GM12872 (cell line): ENCODE measurements at regions not wholly inside any gene's neighbourhood (a gene's known extent, or its start where the extent isn't known, plus 50 kb on each side); places are given as distances from the start of the nearest gene placed in this dataset.

Source experiments
- TF ChIP-seq, protein P1 (sequence below): IDR thresholded peaks from 3 replicates; pipeline ENCODE4 v1.5.1; 2011; ENCODE audit warnings: low read depth, mild to moderate bottlenecking, low read length, moderate library complexity; ENCODE audit not compliant: insufficient read depth

DNA sequence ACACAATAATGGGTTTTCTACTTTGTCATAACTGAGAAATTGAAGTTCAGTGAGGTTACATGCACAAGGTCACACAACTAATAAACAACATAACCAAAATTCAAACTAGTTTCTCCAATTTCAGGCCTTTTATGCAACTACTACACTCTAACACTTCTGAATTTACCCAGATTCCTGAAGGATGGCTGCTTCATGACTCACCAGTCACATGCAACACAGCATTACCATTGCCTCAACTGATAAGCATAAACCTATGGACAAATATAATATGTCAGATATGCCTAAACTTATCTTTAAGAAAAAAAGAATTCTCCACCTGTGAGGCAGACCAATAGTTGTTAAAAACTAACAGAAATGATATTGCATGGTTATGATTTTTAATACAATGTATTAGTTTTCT is 586.5 kb upstream of the SLC8A1 start:
- TF ChIP-seq, protein P1, sequence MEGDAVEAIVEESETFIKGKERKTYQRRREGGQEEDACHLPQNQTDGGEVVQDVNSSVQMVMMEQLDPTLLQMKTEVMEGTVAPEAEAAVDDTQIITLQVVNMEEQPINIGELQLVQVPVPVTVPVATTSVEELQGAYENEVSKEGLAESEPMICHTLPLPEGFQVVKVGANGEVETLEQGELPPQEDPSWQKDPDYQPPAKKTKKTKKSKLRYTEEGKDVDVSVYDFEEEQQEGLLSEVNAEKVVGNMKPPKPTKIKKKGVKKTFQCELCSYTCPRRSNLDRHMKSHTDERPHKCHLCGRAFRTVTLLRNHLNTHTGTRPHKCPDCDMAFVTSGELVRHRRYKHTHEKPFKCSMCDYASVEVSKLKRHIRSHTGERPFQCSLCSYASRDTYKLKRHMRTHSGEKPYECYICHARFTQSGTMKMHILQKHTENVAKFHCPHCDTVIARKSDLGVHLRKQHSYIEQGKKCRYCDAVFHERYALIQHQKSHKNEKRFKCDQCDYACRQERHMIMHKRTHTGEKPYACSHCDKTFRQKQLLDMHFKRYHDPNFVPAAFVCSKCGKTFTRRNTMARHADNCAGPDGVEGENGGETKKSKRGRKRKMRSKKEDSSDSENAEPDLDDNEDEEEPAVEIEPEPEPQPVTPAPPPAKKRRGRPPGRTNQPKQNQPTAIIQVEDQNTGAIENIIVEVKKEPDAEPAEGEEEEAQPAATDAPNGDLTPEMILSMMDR = no peak

DNA sequence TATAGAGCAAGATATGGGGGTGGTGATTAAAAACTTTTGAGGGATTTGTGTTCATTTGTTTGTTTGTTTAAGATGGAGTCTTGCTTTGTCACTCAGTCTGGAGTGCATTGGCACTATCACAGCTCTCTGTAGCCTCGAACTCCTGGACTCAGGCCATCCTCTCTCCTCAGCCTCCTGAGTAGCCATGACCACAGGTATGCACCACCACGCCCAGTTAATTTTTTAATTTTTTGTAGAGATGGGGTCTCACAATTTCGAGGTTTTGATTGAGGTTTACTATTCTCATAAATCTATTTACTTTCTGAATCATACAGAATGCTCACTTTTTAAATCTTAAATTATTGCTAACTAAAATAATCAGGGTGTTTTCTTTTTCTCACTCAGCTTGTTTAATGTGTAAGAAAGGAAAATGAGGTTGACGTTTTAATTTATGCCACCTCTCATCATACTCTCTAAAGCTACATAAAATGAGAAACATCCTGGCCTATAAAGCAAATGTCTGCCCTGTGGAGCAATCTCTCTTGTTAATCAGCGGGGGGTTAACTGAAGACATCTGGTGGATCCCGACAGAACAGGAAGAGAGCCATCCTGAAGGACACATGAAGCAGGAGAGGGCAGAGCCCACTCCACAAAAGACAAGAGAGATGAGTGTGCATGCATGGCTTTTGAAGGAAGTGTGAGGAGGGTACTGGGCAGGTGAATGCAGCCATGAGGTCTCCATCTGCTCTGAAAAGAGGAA is 589.1 kb upstream of the SLC8A1 start:
- TF ChIP-seq, protein P1 = no peak

DNA sequence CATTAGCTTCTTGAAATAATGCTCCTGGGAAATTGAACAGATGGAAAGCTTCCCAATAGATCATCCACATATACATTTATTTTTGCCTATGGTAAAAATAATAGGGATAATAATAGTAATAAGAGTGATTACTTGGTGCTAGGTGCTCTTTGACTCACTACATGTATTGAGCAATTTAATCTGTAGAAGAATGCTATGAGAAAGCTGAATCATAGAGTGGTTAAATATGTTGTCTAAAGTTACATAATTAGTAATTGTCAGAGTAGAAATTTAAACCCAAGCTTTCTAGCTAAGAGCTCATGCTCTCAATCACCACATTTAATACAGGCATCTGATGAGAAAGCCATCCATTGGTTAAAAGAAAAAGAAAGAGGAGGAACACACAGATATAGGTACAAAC is 590.5 kb upstream of the SLC8A1 start:
- TF ChIP-seq, protein P1 = no peak

DNA sequence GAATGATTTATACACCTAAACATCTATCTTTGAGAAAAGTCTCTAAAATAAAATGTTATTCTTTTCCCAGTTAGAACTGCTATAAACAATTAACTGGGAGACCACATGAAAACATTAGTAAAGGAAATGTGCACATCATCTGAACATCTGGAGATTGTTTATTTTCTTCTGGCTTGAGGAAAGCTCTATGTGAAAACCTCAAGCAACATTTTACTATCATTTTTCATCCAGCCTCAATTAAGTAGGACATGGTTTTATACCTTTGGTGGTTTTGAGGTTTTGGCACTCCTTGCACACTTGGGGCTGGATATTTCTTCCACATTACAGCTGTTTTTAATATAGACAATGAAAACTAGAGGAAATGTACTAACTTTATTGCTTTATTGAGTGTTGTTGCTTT is 609.5 kb upstream of the SLC8A1 start:
- TF ChIP-seq, protein P1 = no peak

DNA sequence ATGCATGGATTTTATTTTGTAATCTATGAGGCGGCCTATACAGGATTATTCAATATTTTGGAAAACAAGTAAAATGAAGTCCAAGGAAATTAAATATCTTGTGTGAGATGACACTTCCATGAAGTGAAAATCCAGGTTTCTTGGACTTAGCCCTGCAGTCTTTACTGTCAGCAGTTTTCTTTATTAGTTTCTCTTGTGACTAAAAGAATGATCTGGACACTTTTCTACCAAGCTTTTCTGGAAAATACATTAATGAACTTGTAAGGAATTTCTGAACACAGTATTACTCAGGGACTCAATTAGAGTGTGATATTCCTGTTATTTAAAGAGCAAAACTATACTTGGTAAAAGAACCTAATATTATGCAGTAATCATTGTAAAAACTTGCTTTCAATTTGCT is 610.4 kb upstream of the SLC8A1 start:
- TF ChIP-seq, protein P1 = no peak

DNA sequence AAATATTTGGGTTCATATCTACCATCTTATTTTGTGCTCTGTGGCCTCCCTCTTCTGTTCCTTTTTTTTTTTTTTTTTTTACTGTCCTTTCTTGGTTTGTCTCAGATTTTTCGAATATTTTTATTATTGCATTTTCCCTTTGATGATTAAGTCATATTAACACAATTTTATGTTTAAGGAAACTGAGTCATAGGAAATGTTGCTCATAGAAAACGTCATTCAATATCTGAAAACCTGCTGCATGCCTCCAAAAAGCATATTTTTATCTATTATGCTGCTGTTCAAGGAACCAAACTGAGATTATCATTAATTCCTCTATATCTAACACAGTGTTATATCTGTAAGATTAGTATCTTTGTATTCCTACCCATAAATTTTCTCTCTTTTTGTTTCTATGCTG is 614.3 kb upstream of the SLC8A1 start:
- TF ChIP-seq, protein P1 = no peak

DNA sequence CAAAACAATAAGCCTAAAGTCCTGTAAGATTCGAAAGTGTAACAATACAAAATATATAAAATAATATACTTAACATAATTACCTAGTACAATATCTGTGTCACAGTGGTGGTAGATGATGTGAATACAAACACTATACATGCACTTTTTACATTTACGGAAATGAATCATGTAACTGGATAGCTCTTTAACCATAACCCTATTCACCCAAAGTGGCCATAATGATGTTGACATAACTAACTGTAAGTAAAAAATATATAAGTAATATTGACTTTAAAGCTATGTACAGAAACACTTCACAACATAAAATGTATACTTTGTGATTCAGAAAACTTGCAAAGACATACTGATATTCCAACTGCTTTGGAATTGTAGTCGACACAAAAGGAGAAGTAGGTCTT is 616.9 kb upstream of the SLC8A1 start:
- TF ChIP-seq, protein P1 = no peak
